Adrenal gland (tissue), 9 donors: ENCODE measurements at regions not wholly inside any gene's neighbourhood (a gene's known extent, or its start where the extent isn't known, plus 50 kb on each side); places are given as distances from the start of the nearest gene placed in this dataset.

ENCODE experiments used
- DNase-seq, 7 donors: peaks; one replicate each; pipeline ENCODE4 v3.0.0-alpha.2; 2019 to 2020
- H3K27ac ChIP-seq, 5 donors: fragments of 200-600 bp; sonication (generic) in 4 of 5; 1 replicate in 3 of 5; 2 replicates in 2 of 5; pipeline versions ENCODE4 v1.5.1 to v1.8.0; 2016 to 2020; ENCODE audit warnings: mild to moderate bottlenecking in 1 of 5
- H3K27me3 ChIP-seq: fragments of 200-600 bp; 2 replicates; pipeline ENCODE4 v1.8.0; 2021
- H3K36me3 ChIP-seq, 2 donors: fragments of 200-600 bp; replicated peaks in 1 of 2; 1 replicate in 1 of 2; 2 replicates in 1 of 2; pipeline versions ENCODE4 v1.5.1 to v1.8.0; 2018 to 2022
- H3K4me1 ChIP-seq, 2 donors: fragments of 200-600 bp; replicated peaks in 1 of 2; 1 replicate in 1 of 2; 2 replicates in 1 of 2; pipeline versions ENCODE4 v1.5.1 to v1.8.0; 2018 to 2021
- H3K4me3 ChIP-seq, 4 donors: fragments of 200-600 bp; sonication (generic) in 3 of 4; one replicate each; pipeline ENCODE4 v1.5.1; 2016 to 2018
- H3K9me3 ChIP-seq, 3 donors: fragments of 200-600 bp; sonication (generic) in 1 of 3; replicated peaks in 1 of 3; 1 replicate in 2 of 3; 2 replicates in 1 of 3; pipeline versions ENCODE4 v1.5.1 to v1.8.0; 2016 to 2021
- CTCF ChIP-seq, 6 experiments: fragments of 450-650 bp in 4 of 6; fragments of 200-600 bp in 2 of 6; sonication (generic) in 1 of 6; IDR thresholded peaks; 1 replicate in 5 of 6; 2 replicates in 1 of 6; pipeline versions ENCODE4 v1.5.1 to v1.8.0; 2016 to 2021; ENCODE audit warnings: antibody characterized with exemption in 6 of 6, mild to moderate bottlenecking in 2 of 6, moderate library complexity in 1 of 6
- POLR2A ChIP-seq, 2 donors: fragments of 450-650 bp; IDR thresholded peaks; one replicate each; pipeline ENCODE4 v1.6.1; 2017; ENCODE audit warnings: antibody characterized with exemption in 2 of 2, mild to moderate bottlenecking in 2 of 2, moderate library complexity in 1 of 2
- WGBS, 4 donors: extraction: QIAGEN DNeasy Blood & Tissue Kit in 2 of 4; methylation state at CpG; one replicate each; pipeline versions ENCODE4 v1.1.5 to v1.1.7; 2013 to 2017; 5-methylcytosine and 5-hydroxymethylcytosine counted together
- intact Hi-C, 2 donors: fragments of 100-400 bp; cut with DNase I; formaldehyde crosslinking; loops; one replicate each; pipeline versions ENCODE4 v1.14.1 to v1.15.0; 2022 to 2023
- donor health status: healthy with polysubstance abuse.
- donor health status: Bipolar disorder and iron deficiency.
- donor health status: DM: yes; HTN: yes; CAD: no.
- donor health status: DM: no; HTN: no; CAD: no.
- donor health status: DM: no; HTN: no; CAD: no.

DNA sequence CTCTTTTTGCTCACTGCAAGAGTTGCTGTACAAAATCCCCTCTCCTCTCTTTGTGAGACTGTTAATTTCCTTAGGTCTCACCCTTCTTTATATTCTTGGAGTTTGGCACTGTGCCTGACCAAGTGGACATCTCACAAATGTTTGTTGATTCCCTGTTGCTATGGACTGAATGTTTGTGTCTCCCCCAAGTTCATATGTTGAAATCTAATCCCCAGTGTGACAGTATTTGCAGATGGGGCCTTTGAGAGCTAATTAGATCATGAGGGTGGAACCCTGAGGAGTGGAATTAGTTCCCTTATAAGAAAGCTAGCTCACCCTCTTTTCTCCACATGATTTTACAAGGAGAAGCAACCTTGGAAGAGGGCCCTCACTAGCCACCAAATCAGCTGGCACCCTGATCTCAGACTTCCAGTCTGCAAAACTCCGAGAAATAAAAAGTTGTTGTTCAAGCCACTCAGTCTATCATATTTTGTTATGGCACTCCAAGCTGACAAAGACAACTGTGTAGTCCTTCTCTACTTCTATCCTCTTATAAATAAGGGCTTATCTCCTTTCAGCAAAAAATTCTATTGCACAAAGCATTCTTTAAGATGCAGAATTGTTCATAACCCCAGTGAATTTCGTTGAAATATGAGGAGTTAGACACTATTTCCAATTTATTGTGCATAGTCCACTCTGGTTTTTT, 65.5 kb upstream of the NPHP3 start:
- TF ChIP-seq CTCF (IDR thresholded peaks at IDR 0.05) = no peak
- no peak for TF ChIP-seq POLR2A (IDR thresholded peaks at IDR 0.05)
- no peaks in the 10 kb centered on the region for H3K27me3 ChIP-seq
- DNase-seq = no peak
- WGBS, 4 donors = 41 to 62% (median 51%) methylated on average over 2 of the region's 2 CpGs
- intact Hi-C loops = no loop called here
- no peak overlapping the region for H3K4me3 ChIP-seq
- no peaks in the 10 kb centered on the region for H3K36me3 ChIP-seq
- H3K4me1 ChIP-seq = no peaks in the 10 kb centered on the region
- H3K27ac ChIP-seq = no peak overlapping the region
- H3K9me3 ChIP-seq = no peaks in the 10 kb centered on the region

DNA sequence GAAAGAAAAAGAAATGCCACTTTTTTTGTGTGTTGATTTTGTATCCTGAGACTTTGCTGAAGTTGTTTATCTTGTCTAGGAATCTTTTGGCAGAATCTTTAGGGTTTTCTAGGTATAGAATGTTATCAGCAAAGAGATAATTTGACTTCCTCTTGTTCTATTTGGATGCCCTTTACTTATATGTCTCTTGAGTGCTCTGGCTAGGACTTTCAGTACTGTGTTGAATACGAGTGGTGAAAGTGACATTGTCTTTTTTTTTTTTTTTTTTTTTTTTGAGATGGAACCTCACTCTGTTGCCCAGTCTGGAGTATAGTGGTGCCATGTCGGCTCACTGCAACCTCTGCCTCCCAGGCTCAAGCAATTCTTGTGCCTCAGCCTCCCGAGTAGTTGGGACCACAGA, 64.7 kb upstream of the NPHP3 start:
- TF ChIP-seq CTCF (IDR thresholded peaks at IDR 0.05) (no peak), POLR2A (IDR thresholded peaks at IDR 0.05) (no peak)
- no peak overlapping the region for H3K4me3 ChIP-seq
- no peaks in the 10 kb centered on the region for H3K4me1 ChIP-seq
- WGBS, 4 donors = 59 to 93% (median 86%) methylated on average over 3 of the region's 3 CpGs
- H3K9me3 ChIP-seq = no peaks in the 10 kb centered on the region
- H3K27ac ChIP-seq = no peak overlapping the region
- no peaks in the 10 kb centered on the region for H3K36me3 ChIP-seq
- intact Hi-C loops = no loop called here
- H3K27me3 ChIP-seq = no peaks in the 10 kb centered on the region
- DNase-seq = no peak

DNA sequence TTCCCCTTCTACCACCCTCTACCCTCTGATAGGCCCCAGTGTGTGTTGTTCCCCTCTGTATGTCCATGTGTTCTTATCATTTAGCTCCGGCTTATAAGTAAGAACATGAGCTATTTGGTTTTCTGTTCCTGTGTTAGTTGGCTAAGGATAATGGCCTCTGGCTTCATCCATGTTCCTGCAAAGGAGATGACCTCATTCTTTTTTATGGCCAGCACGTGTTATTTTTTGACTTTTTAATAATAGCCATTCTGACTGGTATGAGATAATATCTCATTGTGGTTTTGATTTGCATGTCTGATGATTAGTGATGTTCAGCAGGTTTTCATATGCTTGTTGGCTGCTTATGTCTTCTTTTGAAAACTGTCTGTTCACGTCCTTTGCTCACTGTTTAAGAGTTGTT, 63.1 kb upstream of the NPHP3 start:
- intact Hi-C loops = no loop called here
- no peak overlapping the region for H3K27ac ChIP-seq
- no peaks in the 10 kb centered on the region for H3K9me3 ChIP-seq
- H3K36me3 ChIP-seq = no peaks in the 10 kb centered on the region
- no peak for TF ChIP-seq CTCF (IDR thresholded peaks at IDR 0.05)
- TF ChIP-seq POLR2A (IDR thresholded peaks at IDR 0.05) = no peak
- no peak overlapping the region for H3K4me3 ChIP-seq
- H3K4me1 ChIP-seq = no peaks in the 10 kb centered on the region
- WGBS, 4 donors = 61 to 70% (median 67%) methylated on average over 3 of the region's 3 CpGs
- no peaks in the 10 kb centered on the region for H3K27me3 ChIP-seq
- DNase-seq = no peak

- Histone ChIP-seq H3K27me3 (no peaks in the 10 kb centered on the region), H3K4me3 (no peak overlapping the region), H3K9me3 (no peaks in the 10 kb centered on the region), H3K36me3 (no peaks in the 10 kb centered on the region), H3K27ac (no peak overlapping the region), H3K4me1 (no peaks in the 10 kb centered on the region)
- 81 to 95% (median 87%) methylated on average over 1 of the region's 1 CpG for WGBS, 4 donors
- intact Hi-C loops = no loop called here
- TF ChIP-seq CTCF (IDR thresholded peaks at IDR 0.05) (no peak), POLR2A (IDR thresholded peaks at IDR 0.05) (no peak)
- no peak for DNase-seq
These were observed 62.4 kb upstream of the NPHP3 start for GRCh38 chr3:132784502-132785025.
